ENCODE measurements at regions not wholly inside any gene's neighbourhood (a gene's known extent, or its start where the extent isn't known, plus 50 kb on each side); places are given as distances from the start of the nearest gene placed in this dataset.
A peak's percentile ranks its signal among the peaks of the same experiment; 100 is the strongest.

DNA sequence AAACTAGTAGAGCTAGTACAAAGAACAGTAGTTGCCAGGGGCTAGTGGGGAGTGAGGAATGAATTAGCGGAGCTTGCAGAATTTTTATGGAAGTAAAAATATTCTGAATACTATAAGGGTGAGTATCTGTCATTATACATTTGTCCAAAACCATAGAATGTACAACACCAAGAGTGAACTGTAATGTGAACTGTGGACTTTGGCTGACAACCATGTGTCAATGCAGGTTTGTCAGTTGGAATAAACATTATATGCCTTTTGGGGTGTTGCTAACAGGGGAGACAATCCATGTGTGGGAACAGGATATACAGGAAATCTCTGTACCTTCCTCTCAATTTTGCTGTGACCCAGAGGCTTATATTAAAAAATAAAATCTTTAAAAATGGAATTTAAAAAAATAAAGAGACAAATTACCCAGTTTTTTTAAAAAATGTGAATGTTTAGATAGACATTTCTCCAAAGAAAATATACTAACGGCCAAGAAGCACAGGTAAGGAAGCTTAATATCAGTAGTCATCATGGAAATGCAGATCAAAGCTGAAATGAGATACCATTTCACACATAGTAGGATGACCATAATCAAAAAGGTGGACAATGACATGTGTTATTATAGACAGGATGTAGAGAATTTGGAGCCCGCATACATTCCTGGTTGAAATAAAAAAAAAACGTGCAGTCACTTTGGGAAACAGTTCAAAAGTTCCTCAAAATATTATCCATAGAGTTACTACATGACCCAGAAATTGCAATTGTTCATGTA, 899.8 kb downstream of the RAB28 start:
- TF ChIP-seq EZH2phosphoT487 (IDR thresholded peaks at IDR 0.05; ENCODE audit: unreplicated experiment) (no peak), JUNB (IDR thresholded peaks at IDR 0.05; ENCODE audit: unreplicated experiment) (no peak), ZNF331 (CRISPR knock-in tag; IDR thresholded peaks at IDR 0.05; ENCODE audit: low read depth) (no peak), CREB1 (CRISPR knock-in tag; IDR thresholded peaks at IDR 0.05; ENCODE audit: low read depth) (no peak)
- H3K4me1 ChIP-seq (ENCODE audit: insufficient read depth), result 0 out of 2 replicates have a peak, but pooled peaks cover 4% of the 10 kb centered on the region
- no peak for ATAC-seq
- H3K4me3 Mint-ChIP-seq, result no peak overlapping the region
- H3K27me3 Mint-ChIP-seq (ENCODE audit: insufficient read depth, low read depth, poor library complexity), result no peaks in the 10 kb centered on the region
- no peaks in the 10 kb centered on the region for H3K27me3 ChIP-seq (ENCODE audit: insufficient read depth)
- no peak overlapping the region for H2AFZ ChIP-seq
- no peak for DNase-seq (ENCODE audit: low spot score)
- H3K4me3 ChIP-seq, result no peak overlapping the region
- no peak overlapping the region for H3K27ac ChIP-seq (ENCODE audit: low read depth)
- H3F3A ChIP-seq (replicated peaks; ENCODE audit: low read depth), result no peaks in the 10 kb centered on the region
- no peaks in the 10 kb centered on the region for H3K36me3 Mint-ChIP-seq (ENCODE audit: low read depth)
- no peaks in the 10 kb centered on the region for H4K20me1 ChIP-seq (replicated peaks; ENCODE audit: insufficient read depth)
- no peaks in the 10 kb centered on the region for H3K36me3 ChIP-seq (ENCODE audit: insufficient read depth)
- H3K9me2 ChIP-seq (ENCODE audit: insufficient read depth), result no peaks in the 10 kb centered on the region
- no peak overlapping the region for H3K4me2 ChIP-seq
- H3K27ac Mint-ChIP-seq, result no peak overlapping the region
- H3K9me3 Mint-ChIP-seq, result no peaks in the 10 kb centered on the region
- peaks cover 11% of the 10 kb centered on the region; the same call in 2 of the 3 replicates for H3K4me1 Mint-ChIP-seq
- H3K79me2 ChIP-seq (replicated peaks; ENCODE audit: insufficient read depth), result no peaks in the 10 kb centered on the region

DNA sequence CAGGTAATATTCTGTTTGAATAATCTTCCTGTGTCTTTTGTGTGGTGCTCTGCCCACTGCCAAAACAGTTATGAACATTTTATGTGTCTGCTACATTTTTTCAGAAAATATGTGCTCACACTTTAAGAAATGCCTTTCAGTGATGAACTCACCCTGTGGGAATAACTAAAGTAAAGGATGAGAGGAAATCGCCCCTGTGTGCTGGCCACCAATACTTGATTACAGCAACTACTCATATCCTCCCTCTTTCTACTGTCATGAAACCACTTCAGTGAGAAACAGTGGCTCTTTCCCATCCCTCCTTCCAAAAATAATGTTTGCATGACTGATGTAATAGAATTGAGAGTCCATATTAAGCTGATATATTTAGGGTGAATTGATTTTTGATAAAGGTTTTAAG, 900.9 kb downstream of the RAB28 start:
- Histone ChIP-seq H3K36me3 (ENCODE audit: insufficient read depth) (no peaks in the 10 kb centered on the region), H3K27me3 (ENCODE audit: insufficient read depth) (no peaks in the 10 kb centered on the region), H3K4me1 (ENCODE audit: insufficient read depth) (0 out of 2 replicates have a peak, but pooled peaks cover 4% of the 10 kb centered on the region), H3K4me3 (no peak overlapping the region), H3K9me2 (ENCODE audit: insufficient read depth) (no peaks in the 10 kb centered on the region), H4K20me1 (replicated peaks; ENCODE audit: insufficient read depth) (no peaks in the 10 kb centered on the region), H2AFZ (no peak overlapping the region), H3K27ac (ENCODE audit: low read depth) (no peak overlapping the region), H3K79me2 (replicated peaks; ENCODE audit: insufficient read depth) (no peaks in the 10 kb centered on the region), H3F3A (replicated peaks; ENCODE audit: low read depth) (no peaks in the 10 kb centered on the region), H3K4me2 (no peak overlapping the region)
- ATAC-seq, result no peak
- peaks cover 11% of the 10 kb centered on the region; the same call in 2 of the 3 replicates for H3K4me1 Mint-ChIP-seq
- H3K36me3 Mint-ChIP-seq (ENCODE audit: low read depth), result no peaks in the 10 kb centered on the region
- no peaks in the 10 kb centered on the region for H3K9me3 Mint-ChIP-seq
- H3K4me3 Mint-ChIP-seq, result no peak overlapping the region
- TF ChIP-seq JUNB (IDR thresholded peaks at IDR 0.05; ENCODE audit: unreplicated experiment) (no peak), CREB1 (CRISPR knock-in tag; IDR thresholded peaks at IDR 0.05; ENCODE audit: low read depth) (no peak)
- DNase-seq (ENCODE audit: low spot score), result no peak
- 0 out of 2 replicates have a peak overlapping the region, but pooled peaks have one; percentile 17 for H3K27ac Mint-ChIP-seq
- H3K27me3 Mint-ChIP-seq (ENCODE audit: insufficient read depth, low read depth, poor library complexity), result no peaks in the 10 kb centered on the region

- Histone ChIP-seq H3K4me1 (ENCODE audit: insufficient read depth) (0 out of 2 replicates have a peak, but pooled peaks cover 4% of the 10 kb centered on the region), H3K4me2 (peak overlapping the region; percentile 39), H3K27me3 (ENCODE audit: insufficient read depth) (no peaks in the 10 kb centered on the region), H3F3A (replicated peaks; ENCODE audit: low read depth) (no peaks in the 10 kb centered on the region), H3K9me2 (ENCODE audit: insufficient read depth) (no peaks in the 10 kb centered on the region), H4K20me1 (replicated peaks; ENCODE audit: insufficient read depth) (no peaks in the 10 kb centered on the region), H3K4me3 (no peak overlapping the region), H3K36me3 (ENCODE audit: insufficient read depth) (no peaks in the 10 kb centered on the region), H3K27ac (ENCODE audit: low read depth) (no peak overlapping the region), H3K79me2 (replicated peaks; ENCODE audit: insufficient read depth) (no peaks in the 10 kb centered on the region), H2AFZ (peak overlapping the region; percentile 34; the same call in 1 of the 2 replicates)
- DNase-seq (ENCODE audit: low spot score) (no peak), ATAC-seq (no peak)
- H3K27ac Mint-ChIP-seq, result no peak overlapping the region
- TF ChIP-seq, protein P1, sequence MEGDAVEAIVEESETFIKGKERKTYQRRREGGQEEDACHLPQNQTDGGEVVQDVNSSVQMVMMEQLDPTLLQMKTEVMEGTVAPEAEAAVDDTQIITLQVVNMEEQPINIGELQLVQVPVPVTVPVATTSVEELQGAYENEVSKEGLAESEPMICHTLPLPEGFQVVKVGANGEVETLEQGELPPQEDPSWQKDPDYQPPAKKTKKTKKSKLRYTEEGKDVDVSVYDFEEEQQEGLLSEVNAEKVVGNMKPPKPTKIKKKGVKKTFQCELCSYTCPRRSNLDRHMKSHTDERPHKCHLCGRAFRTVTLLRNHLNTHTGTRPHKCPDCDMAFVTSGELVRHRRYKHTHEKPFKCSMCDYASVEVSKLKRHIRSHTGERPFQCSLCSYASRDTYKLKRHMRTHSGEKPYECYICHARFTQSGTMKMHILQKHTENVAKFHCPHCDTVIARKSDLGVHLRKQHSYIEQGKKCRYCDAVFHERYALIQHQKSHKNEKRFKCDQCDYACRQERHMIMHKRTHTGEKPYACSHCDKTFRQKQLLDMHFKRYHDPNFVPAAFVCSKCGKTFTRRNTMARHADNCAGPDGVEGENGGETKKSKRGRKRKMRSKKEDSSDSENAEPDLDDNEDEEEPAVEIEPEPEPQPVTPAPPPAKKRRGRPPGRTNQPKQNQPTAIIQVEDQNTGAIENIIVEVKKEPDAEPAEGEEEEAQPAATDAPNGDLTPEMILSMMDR (conservative IDR thresholded peaks at IDR 0.05; ENCODE audit: low read depth in 2 of 2), result no peak
- TF ChIP-seq EZH2phosphoT487 (IDR thresholded peaks at IDR 0.05; ENCODE audit: unreplicated experiment), result no peak
- H3K4me3 Mint-ChIP-seq, result no peak overlapping the region
- H3K9me3 Mint-ChIP-seq, result no peaks in the 10 kb centered on the region
- peaks cover 11% of the 10 kb centered on the region; the same call in 2 of the 3 replicates for H3K4me1 Mint-ChIP-seq
- H3K27me3 Mint-ChIP-seq (ENCODE audit: insufficient read depth, low read depth, poor library complexity), result no peaks in the 10 kb centered on the region
- no peaks in the 10 kb centered on the region for H3K36me3 Mint-ChIP-seq (ENCODE audit: low read depth)
Observed at GRCh38 chr4:12580787-12581186, 903.4 kb downstream of the RAB28 start.
